ENCODE measurements at regions not wholly inside any gene's neighbourhood (a gene's known extent, or its start where the extent isn't known, plus 50 kb on each side); places are given as distances from the start of the nearest gene placed in this dataset.

DNA sequence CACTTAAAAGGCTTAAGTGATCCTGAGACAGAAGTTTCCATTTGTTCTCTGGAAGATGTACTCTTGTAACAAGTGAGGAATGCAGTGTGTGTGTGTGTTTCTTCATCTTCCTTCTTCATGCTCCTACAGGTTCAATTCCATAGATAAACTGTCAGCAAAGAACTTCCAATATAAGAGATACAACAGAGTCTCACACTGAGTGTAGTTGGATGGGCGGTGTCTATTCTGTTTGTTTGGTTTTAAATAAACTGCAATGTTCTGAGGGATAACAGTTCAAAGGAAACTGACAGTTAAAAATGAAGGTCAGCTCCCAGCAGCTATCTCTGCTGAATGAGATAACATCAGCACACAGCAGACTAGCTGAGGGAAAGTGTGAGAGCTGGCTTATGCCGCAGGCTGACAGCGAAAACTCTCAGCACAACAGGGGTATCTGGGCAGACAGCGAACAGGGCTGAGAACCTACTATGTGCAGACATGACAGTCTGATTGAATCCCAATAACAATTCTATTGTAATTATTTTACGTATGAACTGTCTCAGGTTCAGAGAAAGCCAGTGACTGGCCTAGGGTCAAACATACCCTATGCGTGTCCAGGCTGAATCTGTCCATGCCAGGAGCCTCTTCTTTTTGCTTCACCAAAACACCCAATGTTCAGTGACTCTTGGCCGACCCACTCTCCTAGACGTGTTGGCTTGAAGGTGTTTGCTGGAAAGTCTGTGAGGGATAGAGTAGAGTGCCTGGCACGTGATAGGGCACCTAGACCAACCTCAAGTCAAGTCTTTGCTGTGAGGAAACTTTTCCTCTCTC lies 201.9 kb upstream of the TRIB2 start:
- DNase-seq: no peak

DNA sequence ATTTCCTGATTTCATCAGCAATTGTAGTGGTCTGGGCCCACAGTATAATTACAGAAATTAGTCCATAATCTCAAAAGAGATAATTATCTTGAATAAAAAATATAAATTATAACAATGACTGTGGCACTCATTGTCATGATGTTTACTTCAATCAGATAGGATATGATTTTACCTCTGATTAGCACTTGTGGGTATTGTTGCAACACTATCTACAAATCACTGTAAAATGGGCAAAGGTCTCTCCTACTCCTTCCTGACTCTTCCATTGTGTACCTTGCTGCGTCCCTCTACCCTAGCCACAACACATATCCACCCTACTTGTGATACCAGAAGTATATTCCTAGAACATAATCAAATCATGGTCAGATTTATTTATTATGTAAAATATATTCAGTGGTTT lies 200.9 kb upstream of the TRIB2 start:
- DNase-seq: no peak

DNA sequence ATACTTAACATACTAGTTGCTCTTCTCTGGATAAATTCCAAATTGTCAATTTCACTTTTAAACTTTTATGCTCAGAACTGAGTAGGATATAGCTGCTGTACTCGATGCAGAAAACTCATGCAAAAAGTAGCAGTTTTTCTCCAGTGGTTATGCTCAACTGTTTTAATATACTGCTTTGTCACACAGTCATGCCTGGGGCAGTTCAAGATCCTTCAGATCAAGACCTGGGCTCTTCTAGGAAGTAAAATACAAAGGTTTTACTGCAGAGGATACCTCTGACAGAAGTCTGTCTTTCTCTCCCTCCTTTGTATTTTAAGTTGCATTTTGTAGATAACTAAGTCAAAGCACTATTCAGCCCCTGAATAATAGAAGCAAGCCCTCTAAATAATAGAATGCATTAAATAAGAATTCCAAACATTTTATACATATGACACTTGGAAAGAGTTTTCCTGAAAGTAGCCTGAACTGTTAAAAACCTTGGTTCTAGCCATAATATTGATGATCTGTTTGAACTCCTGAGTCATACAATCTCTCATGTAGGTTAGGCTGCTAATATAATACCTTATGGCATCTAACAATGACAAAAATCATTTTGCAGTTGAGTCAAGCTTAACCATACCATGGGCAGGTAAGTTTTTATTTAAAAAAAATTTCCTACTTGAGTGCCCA lies 183.3 kb upstream of the TRIB2 start:
- no peak for DNase-seq

DNA sequence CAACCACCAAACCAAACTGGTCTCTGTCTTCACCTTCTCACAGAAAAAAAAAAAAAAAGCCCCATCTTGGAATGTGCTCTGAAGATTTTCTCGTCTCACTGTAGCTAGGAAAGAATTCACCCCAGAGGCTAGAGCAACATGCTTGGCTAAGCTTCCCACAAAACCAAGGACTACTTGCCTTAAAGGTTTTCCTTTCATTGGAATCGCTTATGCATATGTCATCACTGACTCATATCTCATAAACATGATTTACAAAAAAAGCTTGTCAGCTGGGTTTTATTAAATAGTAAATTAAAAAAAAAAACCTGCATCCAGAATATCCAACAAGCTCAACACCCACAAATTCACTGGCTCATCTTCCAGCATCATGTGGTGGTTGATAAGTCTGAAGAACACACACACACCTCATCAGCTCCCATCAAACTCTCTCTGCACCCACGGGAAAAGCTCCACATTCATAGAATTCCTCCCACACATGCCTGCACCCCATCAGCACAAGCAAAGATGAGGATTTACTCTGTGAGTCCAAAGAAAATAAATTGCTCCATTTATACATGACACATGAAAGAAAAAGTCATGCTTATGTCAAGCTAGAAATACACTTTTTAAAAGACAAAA lies 182.0 kb upstream of the TRIB2 start:
- peak; percentile 58 for DNase-seq

DNA sequence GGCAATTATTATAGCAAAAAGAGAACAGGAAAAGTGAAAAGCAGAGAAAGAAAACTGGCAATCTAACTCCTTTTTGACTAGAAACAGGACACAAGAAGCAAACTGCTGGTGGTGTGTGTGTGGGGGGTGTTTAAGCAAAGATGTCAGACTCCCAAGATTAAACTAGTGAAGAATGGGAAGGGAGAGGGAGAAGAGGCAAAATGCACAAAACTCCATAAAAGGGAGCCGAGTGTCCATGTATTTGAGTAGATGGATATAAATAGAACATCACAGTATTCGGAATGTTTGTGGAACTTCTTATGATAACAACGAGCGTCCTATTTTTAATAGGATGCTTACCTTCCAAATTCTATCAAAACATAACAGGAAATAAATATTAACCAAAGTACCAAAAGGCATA lies 179.8 kb upstream of the TRIB2 start:
- DNase-seq: no peak

DNA sequence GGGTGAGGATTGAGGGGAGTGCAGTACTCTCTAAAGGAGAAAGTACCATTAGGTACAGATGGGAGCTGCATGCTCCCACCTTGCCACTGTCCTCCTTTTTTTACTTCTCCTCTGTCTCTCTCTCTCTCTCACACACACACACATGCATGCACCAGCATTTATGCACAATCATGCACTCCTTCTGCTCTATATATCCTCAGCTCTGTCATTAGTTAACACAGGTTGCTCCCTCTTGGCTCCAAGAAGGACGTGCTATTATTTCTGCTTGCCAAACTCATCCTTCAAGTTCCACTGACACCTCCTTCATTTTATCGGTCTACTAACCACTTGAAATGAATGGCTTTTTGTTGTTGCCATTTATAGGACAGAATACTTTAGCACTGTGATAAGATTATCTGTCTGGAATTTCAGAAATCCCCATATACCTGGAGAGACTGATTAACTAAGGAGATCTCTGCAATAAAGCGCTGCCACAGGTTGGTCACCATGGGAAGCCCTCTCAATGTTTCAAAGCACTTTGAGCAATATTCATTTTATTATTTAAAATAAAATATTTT lies 178.5 kb upstream of the TRIB2 start:
- no peak for DNase-seq

DNA sequence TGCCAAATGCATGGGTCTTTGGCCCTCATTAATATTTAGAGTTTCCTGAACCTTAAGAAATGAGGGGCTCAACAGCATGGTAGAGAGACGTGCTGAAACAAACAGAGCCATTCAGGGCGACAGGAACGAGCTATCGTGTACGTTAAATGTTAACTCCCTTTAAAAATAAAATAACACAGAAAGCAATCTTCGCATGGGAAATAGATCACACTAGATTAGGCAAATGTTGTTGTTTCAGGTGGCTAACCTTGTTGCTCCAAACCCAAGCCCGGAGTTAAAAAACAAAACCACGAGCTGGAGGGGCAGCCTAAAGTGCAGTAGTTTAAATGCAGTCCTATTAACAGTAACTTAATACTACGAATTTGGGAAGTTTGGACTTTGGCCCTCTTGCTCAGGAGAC lies 177.4 kb upstream of the TRIB2 start:
- DNase-seq: no peak

DNA sequence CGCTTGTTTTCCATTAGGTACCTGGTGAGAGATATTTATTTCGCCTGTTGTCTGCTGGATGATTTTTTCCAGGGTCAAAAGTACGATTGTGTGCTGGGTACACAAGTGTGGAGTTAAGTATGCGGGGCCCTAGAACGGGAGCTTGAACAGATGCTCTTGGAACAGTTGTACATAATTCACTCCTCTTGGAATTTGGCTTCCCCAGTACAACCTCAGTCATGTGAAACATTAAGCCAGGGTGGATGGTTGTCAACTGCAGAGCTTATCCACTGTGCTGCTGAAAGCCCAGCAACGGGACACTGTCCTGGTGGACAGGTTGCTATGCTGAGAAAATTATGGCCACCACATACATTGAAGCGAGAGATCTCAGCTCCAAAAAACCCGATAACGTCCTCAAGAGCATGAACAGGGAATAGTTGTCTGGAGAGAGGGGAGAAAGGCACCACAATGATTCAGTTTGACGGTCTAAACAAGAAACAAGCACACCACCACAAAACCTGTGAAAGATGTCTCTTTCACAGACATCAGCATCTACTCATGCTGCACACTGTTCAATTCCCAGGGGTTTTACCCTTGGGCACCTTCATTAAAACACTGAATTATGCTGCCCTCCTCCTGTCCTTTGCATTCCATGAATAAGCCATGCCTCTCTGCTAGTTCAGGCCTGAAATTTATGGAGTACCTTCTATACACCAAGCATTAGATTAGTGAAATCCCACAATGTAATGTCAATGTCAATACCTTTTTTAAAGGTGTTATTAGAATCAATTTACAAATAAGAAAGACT lies 176.8 kb upstream of the TRIB2 start:
- DNase-seq: peak; percentile 18

DNA sequence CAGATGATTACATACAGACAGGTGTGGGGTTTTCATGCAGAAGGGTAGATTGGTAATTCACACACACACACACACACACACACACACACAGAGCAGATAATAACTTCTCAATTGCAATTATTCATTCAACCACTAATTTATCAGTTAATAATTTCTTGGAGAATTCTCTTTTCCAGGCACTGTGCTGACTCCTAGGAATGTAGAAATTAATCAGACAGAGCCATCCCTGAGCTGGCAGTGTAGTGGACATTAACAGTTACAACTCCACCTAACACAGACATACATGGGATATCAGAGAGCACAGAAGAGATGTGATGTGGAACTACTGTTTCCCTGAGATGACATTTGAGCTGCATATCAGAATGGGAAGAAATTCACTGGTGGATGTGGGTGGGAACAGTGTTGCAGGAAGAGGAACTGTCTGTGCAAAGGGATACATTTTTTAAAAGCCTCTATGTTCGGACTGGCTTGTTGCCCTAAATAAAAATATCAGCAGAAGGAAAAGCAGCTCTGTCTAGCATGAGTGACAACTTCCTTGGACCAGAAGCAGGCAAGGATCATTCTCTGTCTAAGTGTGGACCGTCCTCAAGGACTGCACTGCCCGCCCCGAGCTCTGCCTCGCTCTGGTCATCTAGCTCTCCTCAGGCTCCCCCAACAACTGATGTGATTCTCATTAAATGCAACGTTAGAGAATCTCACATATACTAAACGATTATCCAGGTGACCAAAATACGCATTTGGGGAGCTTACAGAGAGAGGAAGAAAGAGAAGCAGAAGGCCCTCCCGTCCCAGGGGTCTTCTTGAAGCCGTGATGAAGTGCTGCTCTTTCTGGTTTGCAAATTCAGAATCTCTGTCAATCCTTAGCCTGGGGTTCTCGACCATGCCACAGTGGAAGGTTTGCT lies 173.4 kb upstream of the TRIB2 start:
- no peak for DNase-seq

DNA sequence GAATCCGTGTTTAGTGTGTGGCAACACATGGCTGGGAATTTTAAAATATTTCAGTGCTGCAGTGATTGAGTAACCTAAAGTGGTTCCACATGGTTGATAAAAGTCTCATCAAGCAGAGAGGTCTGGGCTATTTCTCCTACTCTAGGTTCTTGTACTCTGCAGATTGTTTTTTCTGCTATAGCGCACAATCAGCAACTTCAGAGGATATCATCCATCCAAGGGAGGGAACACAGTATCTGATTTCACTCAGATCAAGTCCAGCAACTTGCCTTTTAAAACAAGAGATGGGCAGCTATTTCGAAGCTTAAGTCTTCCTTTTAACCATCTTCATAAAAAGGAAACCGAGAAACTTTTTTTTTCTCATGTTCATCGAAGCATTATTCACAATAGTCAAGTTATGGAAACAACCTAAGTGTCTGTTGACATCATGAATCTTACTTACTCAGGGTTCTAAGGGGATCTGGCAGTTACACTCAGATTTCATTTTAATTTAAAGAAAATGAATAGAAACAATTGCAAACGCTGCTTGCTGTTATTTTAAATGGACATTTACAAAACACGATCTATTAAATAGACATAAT lies 172.7 kb upstream of the TRIB2 start:
- peak; percentile 23 for DNase-seq

DNA sequence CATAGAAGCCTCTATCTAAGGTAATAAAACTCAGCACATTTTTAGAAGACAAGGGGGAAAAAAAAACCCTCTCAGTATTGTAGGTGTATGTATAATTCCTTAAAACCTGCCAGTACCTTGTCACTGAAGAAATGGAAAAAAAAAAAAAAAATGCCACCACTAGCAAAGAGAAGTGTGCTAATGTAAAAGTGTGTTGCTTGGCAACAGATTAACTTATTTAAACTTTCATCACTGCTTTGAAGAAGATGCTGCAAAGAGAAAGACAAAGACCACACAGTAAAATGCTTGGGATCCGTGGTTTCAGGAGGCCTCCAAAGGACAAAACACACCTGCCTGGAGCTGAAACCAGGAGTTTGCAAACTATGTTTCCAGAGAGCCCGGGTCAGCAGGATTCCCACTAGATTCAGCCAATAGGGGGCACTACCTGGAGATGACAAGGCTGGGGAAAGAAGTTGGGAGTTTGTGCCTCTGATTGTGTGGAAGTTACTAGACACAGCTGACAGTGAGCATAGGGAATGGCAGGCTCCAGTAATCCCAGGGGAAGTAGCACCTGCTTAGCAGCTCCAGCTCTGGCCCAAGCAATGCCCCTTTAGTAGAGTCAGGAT lies 169.1 kb upstream of the TRIB2 start:
- no peak for DNase-seq

DNA sequence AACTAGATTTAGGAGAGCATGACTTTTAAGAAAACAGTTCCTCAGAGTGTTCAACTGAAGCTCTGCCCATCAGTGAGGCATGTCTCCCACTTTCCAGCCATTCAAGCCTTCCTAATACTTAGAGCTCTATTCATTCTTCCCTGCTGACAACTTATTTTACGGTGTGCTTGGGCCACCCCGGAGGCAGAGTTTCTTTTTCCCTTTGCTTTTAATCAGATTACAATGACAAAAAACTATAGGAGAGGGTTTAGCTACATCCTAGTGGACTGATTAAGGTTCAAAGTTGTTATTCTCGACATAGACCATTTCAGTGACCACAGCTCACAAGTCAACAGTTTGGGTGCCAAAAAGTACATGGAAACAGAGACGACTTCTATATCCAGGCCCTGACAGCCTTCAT lies 167.8 kb upstream of the TRIB2 start:
- no peak for DNase-seq

DNA sequence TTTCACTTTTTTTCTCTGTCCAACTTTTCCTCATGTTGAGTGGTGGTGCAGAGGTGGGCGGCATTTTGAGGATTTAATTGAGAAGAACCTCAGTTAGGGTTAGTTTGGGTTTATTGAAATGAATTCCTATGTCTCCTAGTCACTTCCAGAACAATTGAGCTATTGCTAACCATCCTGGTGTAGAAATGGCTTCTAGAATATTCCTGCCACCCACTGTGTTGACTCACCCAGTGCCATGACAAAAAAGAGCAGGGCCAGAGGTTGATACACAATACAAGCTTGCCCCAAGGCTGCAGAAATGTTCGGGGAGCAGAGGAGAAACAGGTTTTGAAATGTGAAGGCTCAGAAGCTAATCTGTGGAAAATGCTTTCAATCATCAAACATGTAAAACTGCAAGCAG lies 167.1 kb upstream of the TRIB2 start:
- DNase-seq: no peak

DNA sequence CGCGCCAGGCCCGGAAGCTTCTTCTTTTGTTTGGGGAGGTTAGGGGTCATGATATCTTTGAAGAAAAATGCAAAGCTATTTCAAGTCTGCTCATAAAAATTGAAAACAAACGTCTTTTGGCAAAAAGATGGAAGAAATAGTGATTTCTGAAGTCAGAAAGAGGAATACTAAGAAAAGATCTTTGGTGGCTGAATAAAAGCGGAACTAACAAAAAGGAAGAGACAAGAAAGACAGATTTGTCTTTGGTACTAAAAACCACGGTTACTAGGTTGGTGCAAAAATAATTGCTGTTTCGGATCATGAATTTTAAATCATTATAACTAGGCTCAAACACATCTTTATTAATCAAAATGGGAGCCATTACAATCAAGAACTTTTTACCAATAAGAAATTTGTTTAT lies 164.6 kb upstream of the TRIB2 start:
- DNase-seq: no peak

DNA sequence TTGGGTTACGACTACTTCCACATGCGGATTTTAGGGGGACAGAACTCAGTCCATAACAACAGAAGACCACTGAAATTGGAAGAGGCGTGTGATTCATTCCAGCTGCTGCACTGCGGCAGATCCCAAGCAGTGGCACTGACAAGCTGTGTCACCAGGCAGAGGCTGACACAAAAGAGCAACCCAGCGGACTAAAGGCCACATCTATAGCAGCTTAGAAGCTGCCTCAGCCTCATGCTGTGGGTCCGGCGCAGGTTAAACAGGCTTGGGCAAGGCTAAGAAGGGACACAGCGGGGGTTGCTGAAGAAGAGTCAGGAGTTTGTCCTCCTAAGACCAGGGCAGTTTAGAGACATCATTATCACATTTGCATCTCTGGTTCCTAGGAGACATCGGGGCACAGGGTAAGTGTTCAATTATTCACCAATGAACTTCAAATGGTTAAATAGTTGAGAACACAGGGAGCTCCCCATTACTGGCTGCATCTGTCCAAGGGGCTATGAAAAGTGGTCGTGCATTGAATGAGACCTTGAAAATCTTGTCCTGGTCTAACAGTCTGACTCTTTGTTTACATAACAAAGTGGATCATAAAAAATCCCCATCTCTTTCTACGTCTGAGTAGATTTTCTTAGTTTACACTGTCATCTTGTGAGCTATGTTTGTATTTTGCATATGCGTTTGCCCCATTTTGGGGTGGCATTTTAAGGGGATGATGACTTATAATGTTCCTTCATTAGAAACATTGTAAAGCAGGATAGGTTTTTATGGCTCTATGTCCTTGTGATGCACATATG lies 162.3 kb upstream of the TRIB2 start:
- peak; percentile 81 for DNase-seq

DNA sequence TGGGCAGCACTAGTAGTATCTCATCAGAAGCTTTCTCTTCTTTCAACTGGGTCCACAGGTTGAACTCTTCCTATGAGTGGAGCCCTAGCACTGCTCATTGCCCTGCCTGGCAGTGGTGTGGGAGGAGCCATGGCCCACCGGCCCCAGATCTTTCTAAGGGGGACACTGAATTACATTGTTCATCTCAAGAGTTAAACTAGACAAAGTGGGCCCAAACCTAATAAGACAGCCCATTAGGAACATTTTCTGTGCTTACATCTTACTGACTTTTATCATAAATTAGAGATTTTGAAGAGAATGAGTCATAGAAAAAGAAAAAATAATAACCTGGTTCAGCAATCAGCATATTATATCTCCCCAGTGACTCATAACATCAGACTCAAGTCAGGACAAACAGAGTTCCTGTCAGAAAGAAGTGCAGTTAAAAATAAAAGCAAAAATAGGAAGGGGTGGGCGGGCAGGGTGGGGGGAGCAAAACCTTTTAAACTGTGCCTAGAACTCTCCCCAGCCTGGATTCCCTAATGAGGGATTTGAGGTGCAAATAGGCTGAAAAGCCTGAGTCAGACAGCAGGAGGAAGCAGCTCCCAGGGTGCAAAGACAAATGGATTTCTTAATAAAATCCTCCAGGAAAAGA lies 161.6 kb upstream of the TRIB2 start:
- DNase-seq: peak; percentile 65

DNA sequence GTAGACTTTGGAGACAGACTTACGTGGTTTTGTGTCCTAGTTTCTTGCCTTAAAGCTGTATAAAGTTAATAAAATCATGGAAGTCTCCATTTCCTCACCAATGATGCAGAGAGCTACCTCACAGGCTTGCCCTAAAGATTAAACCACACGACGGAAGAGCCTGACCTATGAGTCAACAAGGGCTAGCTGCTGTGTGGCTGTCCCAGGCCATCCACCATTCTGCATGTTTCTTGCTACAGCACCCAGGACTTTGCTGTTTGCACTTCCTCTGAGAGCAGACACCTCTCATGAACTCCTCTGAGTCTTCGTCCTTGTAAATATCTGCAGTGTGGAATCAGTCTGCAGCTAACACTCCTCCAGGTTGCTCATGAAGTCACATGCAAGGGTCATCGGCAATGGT lies 160.0 kb upstream of the TRIB2 start:
- no peak for DNase-seq

DNA sequence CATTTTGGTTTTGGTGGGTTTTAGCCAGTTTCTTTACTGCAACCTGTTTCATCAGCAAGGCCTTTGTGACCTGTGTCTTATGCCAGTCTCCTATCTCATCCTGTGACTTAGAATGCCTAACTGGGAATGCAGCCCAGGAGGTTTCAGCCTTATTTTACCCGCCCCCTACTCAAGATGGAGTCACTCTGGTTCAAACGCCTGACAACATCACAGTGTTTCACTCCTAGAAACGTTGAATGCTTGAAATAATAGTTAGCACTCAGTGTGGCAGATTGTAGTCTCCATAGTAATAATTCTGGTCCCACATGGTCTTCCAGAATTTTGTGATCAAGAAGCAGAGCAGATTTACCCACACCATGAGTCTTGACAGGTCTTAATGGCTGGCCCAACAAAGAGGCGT lies 159.0 kb upstream of the TRIB2 start:
- no peak for DNase-seq

DNA sequence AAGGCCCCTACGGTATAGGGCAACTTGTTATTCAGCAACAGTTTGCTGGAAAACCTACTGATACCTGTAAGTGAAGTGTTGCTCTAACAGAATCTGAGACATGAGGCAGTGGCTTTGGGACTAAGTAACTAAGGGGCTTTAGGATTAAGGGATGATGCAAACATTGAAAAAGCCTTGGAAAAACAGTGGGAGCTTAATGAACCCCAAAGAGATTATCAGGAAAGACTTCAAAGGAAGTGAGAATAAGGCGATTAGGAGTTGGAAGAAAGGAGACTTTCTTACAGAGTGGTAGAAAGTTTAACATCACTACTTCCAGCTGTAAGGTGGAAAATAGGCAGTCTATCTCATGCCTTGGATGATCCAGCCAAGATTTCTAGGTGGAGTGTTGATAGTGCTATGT lies 158.2 kb upstream of the TRIB2 start:
- DNase-seq: no peak

DNA sequence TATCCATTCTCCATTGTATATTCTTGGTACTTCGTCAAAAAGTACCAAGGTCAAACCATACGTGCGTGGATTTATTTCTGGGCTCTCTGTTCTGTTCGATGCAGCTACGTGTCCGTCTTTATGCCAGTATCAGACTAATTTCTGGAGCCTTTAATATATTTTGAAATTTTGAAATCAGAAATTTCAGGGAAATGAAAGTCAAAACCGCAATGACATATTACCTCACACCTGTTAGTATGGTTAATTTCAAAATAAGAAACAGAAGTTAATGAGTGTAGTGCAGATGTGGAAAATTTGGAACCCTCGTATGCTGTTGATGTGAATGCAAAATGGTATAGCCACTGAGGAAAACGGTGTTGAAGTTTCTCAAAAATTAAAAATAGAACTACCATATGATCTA lies 156.1 kb upstream of the TRIB2 start:
- DNase-seq: no peak
